Epithelial cell of proximal tubule (primary cell): ENCODE measurements at regions not wholly inside any gene's neighbourhood (a gene's known extent, or its start where the extent isn't known, plus 50 kb on each side); places are given as distances from the start of the nearest gene placed in this dataset.

ENCODE experiments used
- DNase-seq: peaks from one replicate; pipeline ENCODE4 v3.0.0-alpha.2; 2011; ENCODE audit warnings: low read depth
- H3K4me3 ChIP-seq: 2 replicates; pipeline ENCODE4 v1.5.1; 2011; ENCODE audit warnings: low read depth, mild to moderate bottlenecking, low read length
- TF ChIP-seq, protein P1 (sequence below): conservative IDR thresholded peaks from 2 replicates; pipeline ENCODE4 v1.5.1; 2012; ENCODE audit warnings: low read depth, mild to moderate bottlenecking, low read length

DNA sequence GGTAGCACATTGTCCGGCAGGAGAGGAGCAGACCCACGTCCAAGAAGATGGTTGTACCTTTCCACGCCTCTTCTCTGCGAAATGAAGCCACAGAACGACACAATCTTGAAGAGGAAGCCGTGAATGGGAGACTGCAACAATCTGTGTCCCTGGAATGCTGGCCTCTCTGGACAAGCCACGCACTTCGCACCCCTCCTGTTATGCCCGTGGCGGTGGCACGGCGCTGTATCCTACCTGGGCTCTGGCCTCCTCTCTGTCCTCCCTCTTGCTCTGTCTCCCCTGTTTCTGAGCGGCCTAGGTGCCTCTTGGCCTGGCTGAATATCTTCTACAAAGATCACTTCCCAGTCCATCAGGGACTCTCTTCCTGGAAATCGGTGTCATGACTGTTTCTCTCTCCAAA lies 717.8 kb downstream of the KCNJ18 start:
- TF ChIP-seq, protein P1, sequence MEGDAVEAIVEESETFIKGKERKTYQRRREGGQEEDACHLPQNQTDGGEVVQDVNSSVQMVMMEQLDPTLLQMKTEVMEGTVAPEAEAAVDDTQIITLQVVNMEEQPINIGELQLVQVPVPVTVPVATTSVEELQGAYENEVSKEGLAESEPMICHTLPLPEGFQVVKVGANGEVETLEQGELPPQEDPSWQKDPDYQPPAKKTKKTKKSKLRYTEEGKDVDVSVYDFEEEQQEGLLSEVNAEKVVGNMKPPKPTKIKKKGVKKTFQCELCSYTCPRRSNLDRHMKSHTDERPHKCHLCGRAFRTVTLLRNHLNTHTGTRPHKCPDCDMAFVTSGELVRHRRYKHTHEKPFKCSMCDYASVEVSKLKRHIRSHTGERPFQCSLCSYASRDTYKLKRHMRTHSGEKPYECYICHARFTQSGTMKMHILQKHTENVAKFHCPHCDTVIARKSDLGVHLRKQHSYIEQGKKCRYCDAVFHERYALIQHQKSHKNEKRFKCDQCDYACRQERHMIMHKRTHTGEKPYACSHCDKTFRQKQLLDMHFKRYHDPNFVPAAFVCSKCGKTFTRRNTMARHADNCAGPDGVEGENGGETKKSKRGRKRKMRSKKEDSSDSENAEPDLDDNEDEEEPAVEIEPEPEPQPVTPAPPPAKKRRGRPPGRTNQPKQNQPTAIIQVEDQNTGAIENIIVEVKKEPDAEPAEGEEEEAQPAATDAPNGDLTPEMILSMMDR, result no peak
- no peak overlapping the region for H3K4me3 ChIP-seq
- no peak for DNase-seq

DNA sequence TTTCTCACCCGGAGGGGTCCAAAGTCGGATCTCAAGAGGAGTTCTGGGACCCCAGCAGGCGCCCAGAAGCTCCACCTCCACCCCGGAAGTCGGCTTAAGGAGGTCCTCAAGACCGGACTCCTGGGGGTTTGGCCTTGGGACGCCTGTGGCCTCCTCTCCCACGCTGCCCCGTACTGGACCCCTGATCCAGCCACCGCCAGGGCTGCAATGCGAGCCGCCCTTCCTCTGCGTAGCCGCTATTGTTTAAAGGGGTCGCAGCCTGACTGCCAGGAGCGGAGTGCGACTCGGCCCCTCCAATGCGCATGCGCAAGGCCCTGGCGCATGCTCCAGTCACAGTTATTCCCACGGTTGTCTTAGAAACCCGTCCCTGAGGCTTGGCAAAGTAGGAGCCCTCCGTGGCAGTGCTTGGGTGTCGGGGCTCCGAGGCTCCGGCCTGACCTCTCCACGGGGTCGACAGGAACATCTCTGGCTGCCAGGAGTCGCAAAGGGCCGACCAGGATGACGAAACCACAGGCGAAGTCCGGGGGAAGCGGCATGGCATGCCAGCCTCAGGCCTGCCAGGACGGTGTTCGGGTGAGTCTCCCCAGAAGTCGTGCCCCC lies 719.0 kb downstream of the KCNJ18 start:
- TF ChIP-seq, protein P1, result no peak
- H3K4me3 ChIP-seq, result no peak overlapping the region
- DNase-seq, result no peak

DNA sequence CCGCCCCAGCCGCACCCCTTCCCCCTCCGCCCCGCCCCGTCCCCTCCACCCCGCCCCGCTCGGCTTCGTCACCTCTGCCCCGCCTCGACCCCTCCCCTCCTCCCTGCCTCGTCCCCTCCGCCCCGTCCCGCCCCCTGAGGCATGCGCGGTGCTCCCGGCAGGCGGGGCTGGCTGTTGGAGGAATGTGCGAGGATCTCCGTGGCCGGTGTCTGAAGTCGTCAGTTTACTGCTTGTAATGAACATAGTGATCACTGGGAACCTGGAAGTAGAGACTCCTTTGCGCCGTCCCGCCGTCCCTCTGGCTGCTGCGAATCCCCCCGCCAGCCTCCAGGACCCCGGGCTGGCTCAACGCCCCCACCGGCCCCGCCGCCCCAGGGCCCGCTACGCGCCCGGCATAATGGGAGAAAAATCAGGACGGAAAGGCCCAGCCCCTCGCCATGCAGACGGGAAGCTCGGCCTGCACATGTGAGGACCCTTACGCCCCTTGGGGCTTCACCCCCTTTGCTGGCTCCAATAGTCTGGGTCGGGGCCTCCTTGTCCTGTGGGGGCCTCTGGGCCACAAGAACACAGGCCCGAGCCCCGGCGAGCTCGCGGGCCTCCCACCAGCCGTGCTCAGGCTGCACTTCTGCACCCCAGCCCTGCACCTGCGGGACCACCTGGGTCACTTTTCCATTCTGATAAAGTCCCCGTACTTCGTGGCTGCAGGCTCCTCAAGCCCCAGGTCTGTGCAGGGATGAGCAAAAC lies 743.1 kb downstream of the KCNJ18 start:
- H3K4me3 ChIP-seq, result no peak overlapping the region
- DNase-seq, result no peak
- TF ChIP-seq, protein P1, result no peak

DNA sequence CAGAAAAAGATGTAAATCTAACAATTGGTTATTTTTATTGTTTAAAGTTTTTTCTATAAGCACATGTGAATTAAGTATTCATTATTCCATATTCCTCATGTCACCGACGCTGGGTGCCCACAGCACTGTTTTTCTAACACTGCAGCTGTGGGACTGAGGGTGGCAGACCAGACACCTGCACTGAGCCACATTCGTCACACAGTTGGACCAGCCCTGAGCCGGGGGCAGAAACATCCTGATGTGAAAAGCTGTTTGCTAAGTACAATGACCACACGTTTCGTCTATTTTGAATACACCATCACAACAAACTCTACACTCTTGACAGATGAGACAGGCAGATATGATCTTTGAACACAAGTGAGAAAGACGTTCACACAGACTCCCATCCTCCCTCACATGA lies 749.5 kb downstream of the KCNJ18 start:
- H3K4me3 ChIP-seq, result no peak overlapping the region
- TF ChIP-seq, protein P1, result no peak
- no peak for DNase-seq

DNA sequence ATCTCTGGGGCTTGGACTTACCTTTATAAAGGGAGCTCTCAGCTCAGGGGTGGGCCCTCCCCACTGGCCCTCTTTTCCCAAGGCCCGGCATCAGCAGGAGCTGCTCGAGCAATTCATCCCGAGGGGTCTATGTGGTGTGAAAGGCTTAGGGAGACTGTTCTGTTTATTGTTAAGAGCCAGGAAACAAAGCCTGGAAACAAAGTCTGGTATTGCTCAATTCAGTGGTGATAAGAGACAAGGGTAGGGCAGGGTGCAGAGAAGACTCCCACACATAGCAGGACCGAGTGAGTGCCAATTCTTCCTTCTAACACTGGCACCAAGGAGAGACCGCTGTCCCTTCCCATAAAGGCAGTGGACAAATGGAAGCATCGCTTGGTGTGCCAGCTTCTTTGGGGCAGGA lies 750.7 kb downstream of the KCNJ18 start:
- TF ChIP-seq, protein P1, result no peak
- H3K4me3 ChIP-seq, result no peak overlapping the region

DNA sequence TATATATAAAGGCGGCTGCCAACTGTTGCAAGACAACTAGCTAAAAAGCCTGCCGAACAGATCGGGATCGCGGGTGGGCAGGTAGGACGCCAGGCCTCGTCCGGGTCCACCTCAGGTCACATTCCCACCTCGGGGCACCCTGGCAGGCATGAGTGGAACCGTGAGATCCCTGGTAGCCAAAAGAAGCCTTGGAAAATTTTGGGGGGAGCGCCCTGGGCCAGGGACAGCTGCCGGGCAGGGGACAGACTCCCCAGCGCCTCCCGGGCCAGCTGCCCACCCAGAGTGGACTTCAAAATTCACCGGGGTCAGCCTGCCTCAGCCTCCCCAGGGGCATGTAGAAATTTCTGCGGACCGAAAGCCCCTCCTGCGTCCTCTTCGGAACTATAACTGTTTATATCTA lies 760.9 kb downstream of the KCNJ18 start:
- H3K4me3 ChIP-seq, result no peak overlapping the region
- TF ChIP-seq, protein P1, result no peak
- DNase-seq, result no peak

More for the DNA sequence above, 750.7 kb downstream of the KCNJ18 start:
- DNase-seq, result no peak
